ENCODE measurements at regions not wholly inside any gene's neighbourhood (a gene's known extent, or its start where the extent isn't known, plus 50 kb on each side); places are given as distances from the start of the nearest gene placed in this dataset.

GRCh38 chr1:115534106-115534505 lies 107.7 kb upstream of the VANGL1 start:
- TF ChIP-seq CTCF (IDR thresholded peaks at IDR 0.05; ENCODE audit: low read depth, low read length, missing input control) (no peak), GABPA (IDR thresholded peaks at IDR 0.05 in 1 of 2, conservative IDR thresholded peaks at IDR 0.05 in 1 of 2) (no peak), TAF1 (conservative IDR thresholded peaks at IDR 0.05) (no peak)

Data from liver (tissue), 3 donors.